Heart right ventricle (tissue), 16 donors: ENCODE measurements at regions not wholly inside any gene's neighbourhood (a gene's known extent, or its start where the extent isn't known, plus 50 kb on each side); places are given as distances from the start of the nearest gene placed in this dataset.

Experiments
- ATAC-seq, 8 donors: fragments of 200-7000 bp; cut with Tn5 transposase; one replicate each; pipeline ENCODE4 v1.9.1; 2020; ENCODE audit warnings: mild to moderate bottlenecking in 8 of 8, moderate library complexity in 8 of 8, moderate number of reproducible peaks in 1 of 8
- DNase-seq, 2 donors: peaks; one replicate each; pipeline ENCODE4 v3.0.0-alpha.2; 2020
- H3K27ac ChIP-seq, 10 donors: fragments of 200-600 bp; sonication (generic) in 2 of 10; one replicate each; pipeline versions ENCODE4 v1.5.0 to v1.8.0; 2020 to 2022; ENCODE audit warnings: mild to moderate bottlenecking in 3 of 10
- H3K27me3 ChIP-seq, 7 donors: fragments of 200-600 bp; one replicate each; pipeline ENCODE4 v1.8.0; 2021 to 2022; ENCODE audit warnings: mild to moderate bottlenecking in 2 of 7
- H3K36me3 ChIP-seq, 9 donors: fragments of 200-600 bp; sonication (generic) in 1 of 9; one replicate each; pipeline versions ENCODE4 v1.5.0 to v1.8.0; 2020 to 2022; ENCODE audit warnings: mild to moderate bottlenecking in 2 of 9
- H3K4me1 ChIP-seq, 9 donors: fragments of 200-600 bp; sonication (generic) in 1 of 9; one replicate each; pipeline versions ENCODE4 v1.5.0 to v1.8.0; 2020 to 2022; ENCODE audit warnings: mild to moderate bottlenecking in 4 of 9
- H3K4me3 ChIP-seq, 10 donors: fragments of 200-600 bp; sonication (generic) in 2 of 10; one replicate each; pipeline versions ENCODE4 v1.5.0 to v1.8.0; 2020 to 2022; ENCODE audit warnings: mild to moderate bottlenecking in 7 of 10, moderate library complexity in 2 of 10
- H3K9me3 ChIP-seq, 11 donors: fragments of 200-600 bp in 10 of 11; sonication (generic) in 2 of 11; one replicate each; pipeline versions ENCODE4 v1.5.0 to v1.8.0; 2013 to 2022; ENCODE audit warnings: mild to moderate bottlenecking in 2 of 11, control low read depth in 1 of 11, moderate library complexity in 1 of 11
- CTCF ChIP-seq, 9 donors: fragments of 200-600 bp; sonication (generic) in 2 of 9; IDR thresholded peaks; one replicate each; pipeline versions ENCODE4 v1.5.0 to v1.8.0; 2021 to 2022; ENCODE audit warnings: antibody characterized with exemption in 9 of 9, mild to moderate bottlenecking in 5 of 9, moderate library complexity in 1 of 9
- WGBS, 2 donors: extraction: QIAGEN DNeasy Blood & Tissue Kit; methylation state at CpG; one replicate each; pipeline ENCODE4 v1.1.7; 2013; ENCODE audit warnings: inconsistent platforms in 1 of 2; 5-methylcytosine and 5-hydroxymethylcytosine counted together
- intact Hi-C, 10 donors: fragments of 100-400 bp; cut with DNase I; formaldehyde crosslinking; loops; one replicate each; pipeline versions ENCODE4 v1.11.1 to v1.14.2; 2022
- donor health status: Arrhythmogenic right ventricular cardiomyopathy.
- donor health status: ischemic (EF 13 %, LVEDD 7.1; RV severe dilation, severe dysfunction).
- donor health status: healthy with polysubstance abuse.
- donor health status: DM: no; HTN: yes; CAD: no.
- donor health status: DM: no; HTN: no; CAD: no.
- donor health status: ischemic (EF 25% LVEDD 6.9; RV normal size, moderate dysfunction).
- donor health status: ischemic (EF 25% LVEDD 5.7; RV mildly dilated, moderate dysfunction).
- donor health status: healthy.
- donor health status: DM: yes; HTN: yes; CAD: no.
- donor health status: Ischemic cardiomyopathy.
- donor health status: ischemic (EF 35%, LVEDD 5.7; RV mildly dilated, moderate dysfunction).
- donor health status: nonischemic (EF 11% LVEDD 7.7; RV severe dilation, severe dysfunction).
- donor health status: DM: yes; HTN: yes; CAD: no.
- donor health status: PGD.
- donor health status: ischemic (EF 29% LVEDD 5.4; RV normal size, mild dysfunction).
- donor health status: nonischemic (EF 23%, LVEDD 6.1; RV moderate dilation, normal function).

- no peaks in the 10 kb centered on the region for H3K4me1 ChIP-seq
- DNase-seq (no peak), ATAC-seq (no peak)
- no peak overlapping the region for H3K27ac ChIP-seq
- WGBS, 2 donors, result 61 to 67% methylated on average over 1 of the region's 1 CpG
- no peaks in the 10 kb centered on the region for H3K27me3 ChIP-seq
- H3K4me3 ChIP-seq, result no peak overlapping the region
- no peak for TF ChIP-seq CTCF (IDR thresholded peaks at IDR 0.05)
- no peaks in the 10 kb centered on the region for H3K36me3 ChIP-seq
- H3K9me3 ChIP-seq, result no peaks in the 10 kb centered on the region
- intact Hi-C loops, result no loop called here
Observed at GRCh38 chr13:75129331-75129730, 352.6 kb downstream of the TBC1D4 start.

GRCh38 chr13:75124415-75124814 lies 357.6 kb downstream of the TBC1D4 start:
- Histone ChIP-seq H3K4me1 (no peaks in the 10 kb centered on the region), H3K27me3 (no peaks in the 10 kb centered on the region), H3K9me3 (no peaks in the 10 kb centered on the region), H3K4me3 (no peak overlapping the region), H3K36me3 (no peaks in the 10 kb centered on the region), H3K27ac (no peak overlapping the region)
- no peak for TF ChIP-seq CTCF (IDR thresholded peaks at IDR 0.05)
- DNase-seq (no peak), ATAC-seq (no peak)
- intact Hi-C loops, result no loop called here

GRCh38 chr13:75123428-75123827 lies 358.5 kb downstream of the TBC1D4 start:
- intact Hi-C loops, result no loop called here
- no peaks in the 10 kb centered on the region for H3K4me1 ChIP-seq
- no peaks in the 10 kb centered on the region for H3K36me3 ChIP-seq
- H3K27me3 ChIP-seq, result no peaks in the 10 kb centered on the region
- H3K9me3 ChIP-seq, result no peaks in the 10 kb centered on the region
- TF ChIP-seq CTCF (IDR thresholded peaks at IDR 0.05), result no peak
- 46 to 62% methylated on average over 1 of the region's 1 CpG for WGBS, 2 donors
- H3K27ac ChIP-seq, result no peak overlapping the region
- ATAC-seq, result peak in 1 of 8 donors; percentile 49
- no peak overlapping the region for H3K4me3 ChIP-seq
- DNase-seq, result no peak

- intact Hi-C loops, result no loop called here
- Histone ChIP-seq H3K36me3 (no peaks in the 10 kb centered on the region), H3K27ac (no peak overlapping the region), H3K4me1 (no peaks in the 10 kb centered on the region), H3K9me3 (no peaks in the 10 kb centered on the region), H3K27me3 (no peaks in the 10 kb centered on the region), H3K4me3 (no peak overlapping the region)
- DNase-seq, result no peak
- TF ChIP-seq CTCF (IDR thresholded peaks at IDR 0.05), result no peak
- ATAC-seq, result no peak
- 85 to 86% methylated on average over 4 of the region's 4 CpGs for WGBS, 2 donors
Observed at GRCh38 chr13:75120085-75120484, 361.9 kb downstream of the TBC1D4 start.

GRCh38 chr13:75115171-75115570 lies 366.8 kb downstream of the TBC1D4 start:
- ATAC-seq, result no peak

More at GRCh38 chr13:75115171-75115570, 366.8 kb downstream of the TBC1D4 start:
- Histone ChIP-seq H3K27me3 (no peaks in the 10 kb centered on the region), H3K4me3 (no peak overlapping the region), H3K9me3 (peaks cover 0 to 34% (median 8%) of the 10 kb centered on the region in 11 donors), H3K27ac (no peak overlapping the region), H3K36me3 (no peaks in the 10 kb centered on the region), H3K4me1 (no peaks in the 10 kb centered on the region)
- no peak for DNase-seq
- WGBS, 2 donors, result 66 to 70% methylated on average over 2 of the region's 2 CpGs
- no peak for TF ChIP-seq CTCF (IDR thresholded peaks at IDR 0.05)
- intact Hi-C loops, result no loop called here
